Epithelial cell of proximal tubule (primary cell): ENCODE measurements at regions not wholly inside any gene's neighbourhood (a gene's known extent, or its start where the extent isn't known, plus 50 kb on each side); places are given as distances from the start of the nearest gene placed in this dataset.

Experiments
- DNase-seq: peaks from one replicate; pipeline ENCODE4 v3.0.0-alpha.2; 2011; ENCODE audit warnings: low read depth
- H3K4me3 ChIP-seq: 2 replicates; pipeline ENCODE4 v1.5.1; 2011; ENCODE audit warnings: low read depth, mild to moderate bottlenecking, low read length
- CTCF ChIP-seq: conservative IDR thresholded peaks from 2 replicates; pipeline ENCODE4 v1.5.1; 2012; ENCODE audit warnings: low read depth, mild to moderate bottlenecking, low read length

GRCh38 chr11:70914496-70914895 lies 337.9 kb downstream of the SHANK2 start:
- no peak for TF ChIP-seq CTCF
- no peak for DNase-seq
- H3K4me3 ChIP-seq: no peak overlapping the region

GRCh38 chr11:70915158-70915985 lies 337.0 kb downstream of the SHANK2 start:
- no peak for TF ChIP-seq CTCF
- no peak for DNase-seq
- H3K4me3 ChIP-seq: no peak overlapping the region

GRCh38 chr11:70916351-70916750 lies 336.0 kb downstream of the SHANK2 start:
- no peak for TF ChIP-seq CTCF
- no peak overlapping the region for H3K4me3 ChIP-seq
- no peak for DNase-seq

GRCh38 chr11:70918242-70918641 lies 334.1 kb downstream of the SHANK2 start:
- DNase-seq: no peak
- no peak overlapping the region for H3K4me3 ChIP-seq
- TF ChIP-seq CTCF: no peak

GRCh38 chr11:70921804-70922203 lies 330.6 kb downstream of the SHANK2 start:
- H3K4me3 ChIP-seq: no peak overlapping the region
- DNase-seq: no peak
- TF ChIP-seq CTCF: no peak

GRCh38 chr11:70924108-70924507 lies 328.3 kb downstream of the SHANK2 start:
- no peak overlapping the region for H3K4me3 ChIP-seq
- no peak for TF ChIP-seq CTCF
- DNase-seq: no peak

GRCh38 chr11:70925238-70925637 lies 327.1 kb downstream of the SHANK2 start:
- no peak for TF ChIP-seq CTCF
- no peak for DNase-seq
- H3K4me3 ChIP-seq: no peak overlapping the region
